Fibroblast of villous mesenchyme (primary cell): ENCODE measurements at regions not wholly inside any gene's neighbourhood (a gene's known extent, or its start where the extent isn't known, plus 50 kb on each side); places are given as distances from the start of the nearest gene placed in this dataset.

Experiments
- DNase-seq: peaks from one replicate; pipeline ENCODE4 v3.0.0-alpha.2; 2010; ENCODE audit warnings: low read depth
- H3K4me3 ChIP-seq: 2 replicates; pipeline ENCODE4 v1.5.1; 2011; ENCODE audit warnings: low read depth, mild to moderate bottlenecking, low read length
- CTCF ChIP-seq: IDR thresholded peaks from 2 replicates; pipeline ENCODE4 v1.5.1; 2012; ENCODE audit warnings: low read depth, mild to moderate bottlenecking, low read length; ENCODE audit not compliant: insufficient read depth

GRCh38 chr11:19320827-19321226 lies 80.1 kb upstream of the E2F8 start:
- DNase-seq, result no peak
- no peak overlapping the region for H3K4me3 ChIP-seq
- no peak for TF ChIP-seq CTCF

GRCh38 chr11:19316434-19316833 lies 75.7 kb upstream of the E2F8 start:
- no peak for TF ChIP-seq CTCF
- no peak overlapping the region for H3K4me3 ChIP-seq
- DNase-seq, result no peak

GRCh38 chr11:19315511-19315910 lies 74.8 kb upstream of the E2F8 start:
- no peak for TF ChIP-seq CTCF
- H3K4me3 ChIP-seq, result no peak overlapping the region
- no peak for DNase-seq

GRCh38 chr11:19313140-19313539 lies 72.4 kb upstream of the E2F8 start:
- H3K4me3 ChIP-seq, result no peak overlapping the region
- no peak for DNase-seq
- TF ChIP-seq CTCF, result no peak

- TF ChIP-seq CTCF, result peak; percentile 96
- H3K4me3 ChIP-seq, result no peak overlapping the region
These were observed 70.7 kb upstream of the E2F8 start for GRCh38 chr11:19311308-19312030.

GRCh38 chr11:19307498-19307897 lies 66.8 kb upstream of the E2F8 start:
- no peak for TF ChIP-seq CTCF
- no peak overlapping the region for H3K4me3 ChIP-seq
- no peak for DNase-seq

More at GRCh38 chr11:19311308-19312030, 70.7 kb upstream of the E2F8 start:
- peak; percentile 58 for DNase-seq
